Activated T-helper 1 cell treated with anti-CD3 and anti-CD28 coated beads, Interleukin-12 subunit alpha, Interleukin-12 subunit beta, Interleukin-2, Interleukin-4 antibody, amounts not matched to agents 30 ng/mL and 10 ng/mL and 1 ng/mL, durations not matched to agents 14 hours and 24 hours and 36 hours (primary cell): ENCODE measurements at regions not wholly inside any gene's neighbourhood (a gene's known extent, or its start where the extent isn't known, plus 50 kb on each side); places are given as distances from the start of the nearest gene placed in this dataset.

ENCODE experiments used
- DNase-seq: peaks from one replicate; pipeline ENCODE4 v3.0.0; 2021; ENCODE audit warnings: low spot score
- H3K27ac Mint-ChIP-seq: one replicate; pipeline ENCODE4 v1.8.0; 2021; ENCODE audit warnings: mild to moderate bottlenecking, mixed read lengths
- H3K27me3 Mint-ChIP-seq: one replicate; pipeline ENCODE4 v1.8.0; 2022; ENCODE audit warnings: mild to moderate bottlenecking, moderate library complexity, mixed read lengths; ENCODE audit not compliant: insufficient read depth
- H3K36me3 Mint-ChIP-seq: one replicate; pipeline ENCODE4 v1.8.0; 2021; ENCODE audit warnings: low read depth, mixed read lengths
- H3K4me1 Mint-ChIP-seq: one replicate; pipeline ENCODE4 v1.8.0; 2021; ENCODE audit warnings: low read depth, mixed read lengths
- H3K4me3 Mint-ChIP-seq: one replicate; pipeline ENCODE4 v1.8.0; 2021; ENCODE audit warnings: mild to moderate bottlenecking, moderate library complexity, mixed read lengths
- H3K9me3 Mint-ChIP-seq: one replicate; pipeline ENCODE4 v1.8.0; 2021; ENCODE audit warnings: mixed read lengths
- intact Hi-C: fragments of 100-400 bp; cut with micrococcal nuclease; formaldehyde crosslinking; loops from one replicate; pipeline ENCODE4 v1.15.1; 2024

DNA sequence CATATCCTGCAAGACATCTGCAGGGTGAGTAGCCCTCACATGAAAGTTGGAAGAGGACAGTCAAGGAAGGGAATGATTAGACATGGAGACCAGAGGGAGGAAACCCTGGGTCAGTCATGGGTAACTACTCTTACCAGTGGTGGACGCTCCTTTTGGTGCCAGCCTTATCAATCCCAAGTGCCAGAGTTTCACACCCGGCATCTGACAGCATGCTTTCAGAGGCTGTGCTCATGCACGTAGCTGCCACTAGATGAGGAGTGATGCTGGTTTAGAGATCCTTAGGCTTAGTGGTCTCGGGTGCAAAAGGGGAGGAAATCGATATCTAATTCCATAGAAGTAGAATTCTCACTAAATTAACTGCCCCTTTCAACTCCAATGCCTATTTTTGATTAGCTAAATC, 100.8 kb downstream of the PLCE1 start:
- Mint-ChIP-seq H3K9me3 (no peaks in the 10 kb centered on the region), H3K4me3 (no peak overlapping the region), H3K36me3 (no peaks in the 10 kb centered on the region), H3K27ac (no peak overlapping the region), H3K27me3 (peaks cover 5% of the 10 kb centered on the region), H3K4me1 (no peaks in the 10 kb centered on the region)
- intact Hi-C loops: no loop called here
- no peak for DNase-seq

- intact Hi-C loops: no loop called here
- Mint-ChIP-seq H3K36me3 (no peaks in the 10 kb centered on the region), H3K4me3 (no peak overlapping the region), H3K4me1 (no peaks in the 10 kb centered on the region), H3K9me3 (no peaks in the 10 kb centered on the region), H3K27ac (no peak overlapping the region), H3K27me3 (no peaks in the 10 kb centered on the region)
- DNase-seq: no peak
Observed at GRCh38 chr10:94097656-94098055, 103.9 kb downstream of the PLCE1 start.

GRCh38 chr10:94098896-94099295, 105.2 kb downstream of the PLCE1 start:
- no peak overlapping the region for H3K27ac Mint-ChIP-seq
- intact Hi-C loops: no loop called here

DNA sequence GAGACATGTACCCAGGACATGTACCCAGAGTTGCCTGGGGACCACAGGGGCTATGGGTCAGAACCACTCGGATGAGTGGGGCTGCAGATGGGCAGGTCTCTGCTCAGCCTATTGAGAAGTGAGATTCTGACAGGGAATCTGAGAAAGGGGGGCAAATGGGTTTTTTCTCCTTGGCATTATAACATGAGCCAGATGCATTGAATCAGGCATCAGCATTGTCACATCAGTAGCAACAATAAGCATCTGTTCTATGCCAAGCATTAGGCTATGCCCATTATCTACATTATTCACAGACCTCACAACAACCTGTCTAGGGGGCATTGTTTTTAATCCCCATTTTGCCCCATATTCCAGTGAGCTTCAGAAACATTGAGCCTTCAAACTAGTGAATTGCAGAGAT, 108.2 kb downstream of the PLCE1 start:
- H3K4me1 Mint-ChIP-seq: no peaks in the 10 kb centered on the region
- intact Hi-C loops: no loop called here
- no peaks in the 10 kb centered on the region for H3K9me3 Mint-ChIP-seq
- no peak overlapping the region for H3K27ac Mint-ChIP-seq
- no peaks in the 10 kb centered on the region for H3K36me3 Mint-ChIP-seq
- no peak for DNase-seq
- no peak overlapping the region for H3K4me3 Mint-ChIP-seq
- H3K27me3 Mint-ChIP-seq: no peaks in the 10 kb centered on the region

More at GRCh38 chr10:94098896-94099295, 105.2 kb downstream of the PLCE1 start:
- no peaks in the 10 kb centered on the region for H3K27me3 Mint-ChIP-seq
- H3K9me3 Mint-ChIP-seq: no peaks in the 10 kb centered on the region
- H3K4me3 Mint-ChIP-seq: no peak overlapping the region
- H3K4me1 Mint-ChIP-seq: no peaks in the 10 kb centered on the region
- no peaks in the 10 kb centered on the region for H3K36me3 Mint-ChIP-seq
- no peak for DNase-seq

DNA sequence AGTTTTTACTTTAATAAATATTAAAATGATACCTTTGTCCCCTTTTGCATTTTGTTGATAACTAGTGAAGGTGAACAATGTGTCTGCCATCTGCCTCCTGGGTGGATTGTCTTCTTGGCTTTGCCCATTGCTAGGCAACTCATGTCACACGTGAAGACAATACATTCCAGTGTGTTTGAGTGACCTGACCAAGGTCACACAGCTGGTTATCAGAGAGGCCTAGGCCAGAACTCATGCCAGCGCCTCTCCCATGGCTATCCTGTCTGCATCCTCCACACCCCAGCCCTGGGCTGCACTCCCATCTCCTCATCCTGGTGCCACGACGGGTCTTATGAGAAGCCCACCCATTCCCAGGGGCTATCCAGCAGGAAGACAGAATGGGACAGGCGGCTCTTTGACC, 108.7 kb downstream of the PLCE1 start:
- Mint-ChIP-seq H3K4me1 (no peaks in the 10 kb centered on the region), H3K36me3 (no peaks in the 10 kb centered on the region), H3K27me3 (no peaks in the 10 kb centered on the region), H3K4me3 (no peak overlapping the region), H3K9me3 (no peaks in the 10 kb centered on the region), H3K27ac (no peak overlapping the region)
- DNase-seq: no peak
- intact Hi-C loops: no loop called here

- H3K4me3 Mint-ChIP-seq: no peak overlapping the region
Observed at GRCh38 chr10:94103192-94103591, 109.5 kb downstream of the PLCE1 start.

GRCh38 chr10:94103801-94104221, 110.1 kb downstream of the PLCE1 start:
- H3K9me3 Mint-ChIP-seq: no peaks in the 10 kb centered on the region
- H3K27me3 Mint-ChIP-seq: no peaks in the 10 kb centered on the region
- intact Hi-C loops: no loop called here
- no peaks in the 10 kb centered on the region for H3K4me1 Mint-ChIP-seq
- DNase-seq: no peak
- no peak overlapping the region for H3K27ac Mint-ChIP-seq
- H3K4me3 Mint-ChIP-seq: no peak overlapping the region
- no peaks in the 10 kb centered on the region for H3K36me3 Mint-ChIP-seq

More at GRCh38 chr10:94103192-94103591, 109.5 kb downstream of the PLCE1 start:
- Mint-ChIP-seq H3K9me3 (no peaks in the 10 kb centered on the region), H3K4me1 (no peaks in the 10 kb centered on the region), H3K27me3 (no peaks in the 10 kb centered on the region), H3K27ac (no peak overlapping the region), H3K36me3 (no peaks in the 10 kb centered on the region)
- intact Hi-C loops: no loop called here
- no peak for DNase-seq

GRCh38 chr10:94104316-94105000, 110.7 kb downstream of the PLCE1 start:
- no peaks in the 10 kb centered on the region for H3K4me1 Mint-ChIP-seq
- H3K9me3 Mint-ChIP-seq: no peaks in the 10 kb centered on the region

DNA sequence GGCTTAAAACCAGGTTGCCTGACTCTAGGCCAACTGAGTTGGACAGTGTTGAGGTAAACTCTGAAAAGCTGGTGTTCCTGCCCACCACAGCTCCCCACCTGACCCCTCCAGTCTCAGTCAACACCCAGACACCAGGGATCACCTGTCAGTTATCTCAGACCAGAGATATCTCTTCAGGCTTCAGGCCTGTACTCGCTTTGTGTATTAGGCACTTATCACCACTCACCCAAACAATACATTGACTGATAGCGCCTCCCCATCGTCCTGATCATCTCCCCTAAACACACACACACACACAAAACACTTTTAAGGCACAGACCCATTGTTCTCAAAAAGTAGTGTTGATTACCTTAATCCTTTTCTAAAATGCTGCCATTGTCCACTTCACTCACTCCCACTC, 111.5 kb downstream of the PLCE1 start:
- DNase-seq: no peak
- no peak overlapping the region for H3K4me3 Mint-ChIP-seq
- no peaks in the 10 kb centered on the region for H3K27me3 Mint-ChIP-seq
- no peaks in the 10 kb centered on the region for H3K9me3 Mint-ChIP-seq
- H3K27ac Mint-ChIP-seq: no peak overlapping the region
- intact Hi-C loops: no loop called here
- no peaks in the 10 kb centered on the region for H3K36me3 Mint-ChIP-seq
- H3K4me1 Mint-ChIP-seq: no peaks in the 10 kb centered on the region

More at GRCh38 chr10:94104316-94105000, 110.7 kb downstream of the PLCE1 start:
- Mint-ChIP-seq H3K36me3 (no peaks in the 10 kb centered on the region), H3K4me3 (no peak overlapping the region), H3K27ac (no peak overlapping the region), H3K27me3 (no peaks in the 10 kb centered on the region)
- no peak for DNase-seq
- intact Hi-C loops: no loop called here

DNA sequence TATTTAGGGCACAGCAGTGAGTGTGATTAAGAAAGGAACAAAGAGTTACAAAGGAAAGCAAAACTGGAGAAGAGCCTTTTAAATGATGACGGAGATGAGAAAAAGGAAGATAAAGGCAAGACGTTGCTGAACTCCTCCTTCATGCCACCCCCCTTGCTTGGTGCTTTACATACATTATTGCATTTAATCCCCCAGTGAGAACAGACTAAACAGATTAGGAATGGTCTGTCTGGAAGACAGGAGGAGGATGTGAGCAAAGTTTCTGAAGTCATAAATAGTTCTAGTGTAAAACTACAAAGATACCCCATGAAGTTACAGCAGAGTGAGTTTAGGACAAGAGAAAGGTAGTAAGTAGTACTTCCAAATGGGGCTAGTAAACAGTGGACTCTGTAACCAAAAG, 113.5 kb downstream of the PLCE1 start:
- intact Hi-C loops: no loop called here
- H3K27ac Mint-ChIP-seq: no peak overlapping the region
- H3K27me3 Mint-ChIP-seq: no peaks in the 10 kb centered on the region
- no peaks in the 10 kb centered on the region for H3K4me1 Mint-ChIP-seq
- H3K36me3 Mint-ChIP-seq: no peaks in the 10 kb centered on the region
- no peak overlapping the region for H3K4me3 Mint-ChIP-seq
- no peaks in the 10 kb centered on the region for H3K9me3 Mint-ChIP-seq
- DNase-seq: no peak

DNA sequence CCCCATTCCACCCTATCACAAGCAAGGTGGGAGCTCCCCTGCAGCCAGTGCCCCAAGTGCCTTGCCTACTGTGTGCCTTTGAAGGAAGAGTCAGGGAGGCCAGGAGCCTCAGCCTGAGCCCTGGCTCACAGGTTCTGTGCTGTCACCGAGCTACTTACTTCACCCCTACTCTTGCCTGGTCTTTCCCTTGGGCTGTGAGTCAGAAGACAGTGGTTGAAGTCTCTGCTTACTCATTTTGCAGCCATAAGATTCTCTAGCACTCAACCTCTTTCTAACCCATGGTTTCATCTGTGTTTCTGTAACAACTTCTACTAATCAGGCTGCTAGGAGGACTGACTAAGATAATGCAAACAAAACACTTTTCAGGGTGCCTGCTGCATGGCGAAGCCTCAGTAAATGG, 114.5 kb downstream of the PLCE1 start:
- DNase-seq: no peak
- Mint-ChIP-seq H3K4me1 (no peaks in the 10 kb centered on the region), H3K4me3 (no peak overlapping the region), H3K36me3 (no peaks in the 10 kb centered on the region), H3K27ac (no peak overlapping the region), H3K9me3 (no peaks in the 10 kb centered on the region), H3K27me3 (no peaks in the 10 kb centered on the region)
- intact Hi-C loops: no loop called here

DNA sequence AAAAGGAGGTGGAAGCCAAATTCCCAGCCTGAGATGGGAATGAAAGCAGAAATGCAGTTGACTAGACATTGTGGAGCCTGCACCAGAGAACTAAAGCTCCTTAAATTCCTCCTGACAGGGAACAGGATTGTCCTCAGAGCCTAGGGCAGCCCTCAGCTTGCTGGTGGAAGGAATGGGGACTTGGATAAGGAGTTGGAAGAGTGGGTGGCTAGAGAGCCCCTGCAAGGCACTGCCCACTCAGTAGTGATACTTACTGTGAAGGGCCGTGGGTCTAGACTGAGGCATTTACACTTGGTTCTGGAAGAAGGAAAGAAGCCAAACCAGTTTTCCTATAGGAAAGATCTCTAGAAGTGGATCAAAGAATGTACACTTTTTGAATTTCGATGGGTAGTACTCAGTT, 117.6 kb downstream of the PLCE1 start:
- no peaks in the 10 kb centered on the region for H3K27me3 Mint-ChIP-seq
- H3K4me1 Mint-ChIP-seq: no peaks in the 10 kb centered on the region
- no peaks in the 10 kb centered on the region for H3K36me3 Mint-ChIP-seq
- no peaks in the 10 kb centered on the region for H3K9me3 Mint-ChIP-seq
- no peak overlapping the region for H3K4me3 Mint-ChIP-seq
- intact Hi-C loops: no loop called here
- no peak overlapping the region for H3K27ac Mint-ChIP-seq
- no peak for DNase-seq

DNA sequence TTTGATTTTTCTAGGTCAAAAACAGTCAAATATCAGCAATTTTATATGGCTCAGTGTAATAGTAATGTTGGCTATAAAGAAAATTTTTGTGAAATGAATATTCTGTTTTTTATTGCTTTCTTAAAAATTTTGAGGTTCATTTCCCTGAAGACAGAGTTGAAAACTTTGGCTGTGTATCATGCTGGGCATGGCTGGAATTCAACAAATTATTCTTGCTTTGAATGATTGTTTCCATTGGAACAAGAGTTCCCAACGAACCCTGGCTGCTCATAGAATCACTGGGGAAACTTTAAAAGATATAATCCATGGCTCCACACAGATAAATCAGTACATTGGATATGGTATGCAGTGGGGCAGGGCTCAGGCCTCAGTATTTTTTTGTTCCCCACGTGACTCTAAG, 118.6 kb downstream of the PLCE1 start:
- no peaks in the 10 kb centered on the region for H3K4me1 Mint-ChIP-seq
- intact Hi-C loops: no loop called here
- DNase-seq: no peak
- no peak overlapping the region for H3K4me3 Mint-ChIP-seq
- H3K9me3 Mint-ChIP-seq: no peaks in the 10 kb centered on the region
- H3K36me3 Mint-ChIP-seq: no peaks in the 10 kb centered on the region
- H3K27ac Mint-ChIP-seq: no peak overlapping the region
- no peaks in the 10 kb centered on the region for H3K27me3 Mint-ChIP-seq

GRCh38 chr10:94115725-94116124, 122.0 kb downstream of the PLCE1 start:
- DNase-seq: no peak
- no peak overlapping the region for H3K27ac Mint-ChIP-seq
- no peaks in the 10 kb centered on the region for H3K36me3 Mint-ChIP-seq
- H3K9me3 Mint-ChIP-seq: no peaks in the 10 kb centered on the region
- no peak overlapping the region for H3K4me3 Mint-ChIP-seq
- no peaks in the 10 kb centered on the region for H3K27me3 Mint-ChIP-seq
- no peaks in the 10 kb centered on the region for H3K4me1 Mint-ChIP-seq
- intact Hi-C loops: no loop called here
